Mammary epithelial cell (primary cell): ENCODE measurements at regions not wholly inside any gene's neighbourhood (a gene's known extent, or its start where the extent isn't known, plus 50 kb on each side); places are given as distances from the start of the nearest gene placed in this dataset.

Experiments
- CTCF ChIP-seq, 2 donors: IDR thresholded peaks in 1 of 2; conservative IDR thresholded peaks in 1 of 2; 2 replicates each; pipeline ENCODE4 v1.5.1; 2011 to 2012; ENCODE audit warnings: inconsistent platforms in 2 of 2, low read length in 2 of 2, mild to moderate bottlenecking in 2 of 2, control low read depth in 1 of 2, low read depth in 1 of 2; ENCODE audit not compliant: insufficient read depth in 1 of 2; ENCODE audit errors: extremely low read depth in 1 of 2
- EZH2 ChIP-seq: IDR thresholded peaks from 2 replicates; pipeline ENCODE4 v1.6.1; 2012; ENCODE audit warnings: low read length, inconsistent platforms, borderline replicate concordance

GRCh38 chr10:3566627-3567026 is 218.4 kb downstream of the KLF6 start:
- TF ChIP-seq EZH2 (no peak), CTCF (conservative IDR thresholded peaks at IDR 0.05 in 1 of 2, IDR thresholded peaks at IDR 0.05 in 1 of 2; ENCODE audit: extremely low read depth in 1 of 2, insufficient read depth in 1 of 2, low read depth in 1 of 2, low read length in 2 of 2) (no peak)
